GM19035 (cell line): ENCODE measurements at regions not wholly inside any gene's neighbourhood (a gene's known extent, or its start where the extent isn't known, plus 50 kb on each side); places are given as distances from the start of the nearest gene placed in this dataset.

Source experiments
- ATAC-seq: cut with Tn5 transposase; IDR thresholded peaks from one replicate; pipeline ENCODE4 v1.9.1; 2021; ENCODE audit not compliant: unreplicated experiment

- no peak for ATAC-seq
Observed at GRCh38 chr10:53022611-53023088, 250.1 kb upstream of the MBL2 start.

- no peak for ATAC-seq
Observed at GRCh38 chr10:53013201-53013810, 240.7 kb upstream of the MBL2 start.

- no peak for ATAC-seq
Observed at GRCh38 chr10:53009961-53010907, 237.7 kb upstream of the MBL2 start.

GRCh38 chr10:53007527-53007842 lies 234.9 kb upstream of the MBL2 start:
- ATAC-seq = no peak

GRCh38 chr10:53006663-53007526 lies 234.3 kb upstream of the MBL2 start:
- no peak for ATAC-seq

- no peak for ATAC-seq
Observed at GRCh38 chr10:53005612-53006345, 233.2 kb upstream of the MBL2 start.

- ATAC-seq = no peak
Observed at GRCh38 chr10:53003094-53003493, 230.5 kb upstream of the MBL2 start.

GRCh38 chr10:52999681-53000080 lies 227.1 kb upstream of the MBL2 start:
- no peak for ATAC-seq

- ATAC-seq = no peak
Observed at GRCh38 chr10:52999258-52999657, 226.7 kb upstream of the MBL2 start.

GRCh38 chr10:52997007-52997406 lies 224.4 kb upstream of the MBL2 start:
- ATAC-seq = no peak

- ATAC-seq = no peak
Observed at GRCh38 chr10:52994370-52994769, 221.8 kb upstream of the MBL2 start.

GRCh38 chr10:52993109-52993508 lies 220.5 kb upstream of the MBL2 start:
- ATAC-seq = no peak

- ATAC-seq = no peak
Observed at GRCh38 chr10:52992567-52992966, 220.0 kb upstream of the MBL2 start.

GRCh38 chr10:52988923-52989322 lies 216.3 kb upstream of the MBL2 start:
- no peak for ATAC-seq

- no peak for ATAC-seq
Observed at GRCh38 chr10:52986125-52986524, 213.5 kb upstream of the MBL2 start.

GRCh38 chr10:52984169-52984568 lies 211.6 kb upstream of the MBL2 start:
- no peak for ATAC-seq

- no peak for ATAC-seq
Observed at GRCh38 chr10:52979295-52979990, 206.9 kb upstream of the MBL2 start.

GRCh38 chr10:52977581-52977980 lies 205.0 kb upstream of the MBL2 start:
- ATAC-seq = no peak

- no peak for ATAC-seq
Observed at GRCh38 chr10:52967806-52968795, 195.5 kb upstream of the MBL2 start.
